ENCODE measurements at regions not wholly inside any gene's neighbourhood (a gene's known extent, or its start where the extent isn't known, plus 50 kb on each side); places are given as distances from the start of the nearest gene placed in this dataset.

GRCh38 chr6:81340946-81341345 lies 411.5 kb downstream of the TENT5A start:
- DNase-seq (ENCODE audit: low read depth), result no peak
- no peak overlapping the region for H3K4me3 ChIP-seq (ENCODE audit: low read depth, low read length)
- TF ChIP-seq POLR2A (IDR thresholded peaks at IDR 0.05; ENCODE audit: extremely low read depth, insufficient read length) (no peak), MYC (IDR thresholded peaks at IDR 0.05; ENCODE audit: low read depth, low read length) (no peak), CTCF (IDR thresholded peaks at IDR 0.05; ENCODE audit: low read depth, low read length) (no peak), MAX (IDR thresholded peaks at IDR 0.05; ENCODE audit: low read depth, low read length) (no peak)

GRCh38 chr6:81331526-81331925 lies 421.0 kb downstream of the TENT5A start:
- no peak for DNase-seq (ENCODE audit: low read depth)
- TF ChIP-seq MYC (IDR thresholded peaks at IDR 0.05; ENCODE audit: low read depth, low read length) (no peak), CTCF (IDR thresholded peaks at IDR 0.05; ENCODE audit: low read depth, low read length) (no peak), POLR2A (IDR thresholded peaks at IDR 0.05; ENCODE audit: extremely low read depth, insufficient read length) (no peak)
- H3K4me3 ChIP-seq (ENCODE audit: low read depth, low read length), result no peak overlapping the region

DNA sequence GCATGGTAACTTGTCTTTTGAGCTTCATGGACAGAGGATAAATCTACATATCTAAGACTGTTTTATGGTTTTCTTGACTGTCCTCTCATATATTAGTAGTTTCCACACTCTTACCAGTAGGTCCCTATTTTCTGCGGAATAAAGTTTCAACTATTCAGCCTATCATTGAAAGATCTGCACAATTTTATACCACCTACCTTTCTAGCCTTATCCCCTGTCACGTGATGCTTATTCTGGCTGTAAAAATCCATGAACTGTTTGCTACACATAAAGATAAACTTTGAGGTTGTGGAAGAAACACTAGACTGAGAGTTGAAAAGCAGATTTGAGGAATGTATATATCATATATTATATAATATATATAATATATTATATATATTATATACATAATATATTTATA lies 423.8 kb downstream of the TENT5A start:
- H3K4me3 ChIP-seq (ENCODE audit: low read depth, low read length), result no peak overlapping the region
- TF ChIP-seq MYC (IDR thresholded peaks at IDR 0.05; ENCODE audit: low read depth, low read length), result no peak
- no peak for TF ChIP-seq POLR2A (IDR thresholded peaks at IDR 0.05; ENCODE audit: extremely low read depth, insufficient read length)
- TF ChIP-seq CTCF (IDR thresholded peaks at IDR 0.05; ENCODE audit: low read depth, low read length), result no peak
- TF ChIP-seq MAX (IDR thresholded peaks at IDR 0.05; ENCODE audit: low read depth, low read length), result no peak
- DNase-seq (ENCODE audit: low read depth), result no peak

DNA sequence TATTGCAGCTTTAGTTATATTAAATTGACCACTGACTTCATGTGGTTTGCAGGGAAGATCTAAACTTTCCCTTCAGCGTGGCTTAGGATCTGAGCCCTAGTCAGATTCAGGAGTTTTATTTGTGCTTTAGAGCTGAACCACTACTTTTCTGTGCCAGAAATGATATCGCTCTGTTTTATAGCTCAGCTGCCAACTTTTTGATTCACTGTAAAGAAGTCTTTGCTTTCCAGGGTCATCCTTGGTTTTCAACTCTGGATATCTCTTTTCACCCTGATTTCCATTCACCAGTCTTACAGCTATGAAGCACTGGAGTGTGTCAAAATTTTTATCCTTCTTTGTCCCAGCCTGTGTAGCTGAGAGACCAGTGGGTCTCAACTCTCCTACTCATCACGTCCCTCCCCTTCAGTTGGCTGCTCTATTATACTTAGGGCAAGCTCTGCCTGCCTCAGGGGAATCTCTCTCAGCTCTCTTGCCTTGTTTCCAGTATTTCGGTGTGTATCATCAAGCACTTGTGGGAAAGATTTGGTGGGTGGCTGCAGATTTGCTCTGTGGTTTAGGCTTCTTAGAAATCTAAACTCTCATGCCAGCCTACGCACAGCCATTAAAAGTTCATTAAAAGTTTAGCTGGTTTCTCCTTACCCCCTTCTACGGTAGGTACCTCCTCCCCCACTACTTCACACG lies 425.5 kb downstream of the TENT5A start:
- TF ChIP-seq MAX (IDR thresholded peaks at IDR 0.05; ENCODE audit: low read depth, low read length) (no peak), POLR2A (IDR thresholded peaks at IDR 0.05; ENCODE audit: extremely low read depth, insufficient read length) (no peak), MYC (IDR thresholded peaks at IDR 0.05; ENCODE audit: low read depth, low read length) (no peak), CTCF (IDR thresholded peaks at IDR 0.05; ENCODE audit: low read depth, low read length) (no peak)
- no peak for DNase-seq (ENCODE audit: low read depth)
- no peak overlapping the region for H3K4me3 ChIP-seq (ENCODE audit: low read depth, low read length)

GRCh38 chr6:81309811-81310210 lies 442.7 kb downstream of the TENT5A start:
- no peak for DNase-seq (ENCODE audit: low read depth)
- no peak for TF ChIP-seq MAX (IDR thresholded peaks at IDR 0.05; ENCODE audit: low read depth, low read length)
- TF ChIP-seq POLR2A (IDR thresholded peaks at IDR 0.05; ENCODE audit: extremely low read depth, insufficient read length), result no peak
- no peak for TF ChIP-seq MYC (IDR thresholded peaks at IDR 0.05; ENCODE audit: low read depth, low read length)
- no peak for TF ChIP-seq CTCF (IDR thresholded peaks at IDR 0.05; ENCODE audit: low read depth, low read length)
- H3K4me3 ChIP-seq (ENCODE audit: low read depth, low read length), result no peak overlapping the region

Measured in NB4 (cell line).